ENCODE measurements at regions not wholly inside any gene's neighbourhood (a gene's known extent, or its start where the extent isn't known, plus 50 kb on each side); places are given as distances from the start of the nearest gene placed in this dataset.

- no peak overlapping the region for H3K4me2 ChIP-seq (ENCODE audit: low read length, poor library complexity, severe bottlenecking)
- H3K23ac ChIP-seq (ENCODE audit: low read length in 2 of 2): no peak overlapping the region
- H3K36me3 ChIP-seq (ENCODE audit: control insufficient read depth in 1 of 2, insufficient read depth in 2 of 2, low read depth in 1 of 2, low read length in 2 of 2): no peaks in the 10 kb centered on the region
- H3K9ac ChIP-seq (ENCODE audit: low read length): no peak overlapping the region
- H3K14ac ChIP-seq (ENCODE audit: low read length in 2 of 2): no peak overlapping the region
- H3K18ac ChIP-seq (ENCODE audit: low read depth in 1 of 2, low read length in 2 of 2): no peak overlapping the region
- no peak overlapping the region for H2AFZ ChIP-seq (ENCODE audit: low read depth, low read length)
- H3K4me1 ChIP-seq (ENCODE audit: control insufficient read depth, insufficient read depth, low read depth, low read length): no peaks in the 10 kb centered on the region
- H2BK15ac ChIP-seq (ENCODE audit: low read depth, poor library complexity, severe bottlenecking): no peak overlapping the region
- no peaks in the 10 kb centered on the region for H3K27me3 ChIP-seq (ENCODE audit: control insufficient read depth in 1 of 2, insufficient read depth in 1 of 2, low read length in 2 of 2)
- no peak overlapping the region for H4K91ac ChIP-seq (ENCODE audit: low read length)
- no CpG with 5 or more reads among the region's 2 CpGs for WGBS
- no peak overlapping the region for H2AK5ac ChIP-seq (ENCODE audit: low read length, severe bottlenecking)
- H3K4me3 ChIP-seq (ENCODE audit: insufficient read depth in 1 of 2, low read depth in 1 of 2, low read length in 2 of 2): no peak overlapping the region
- no peak overlapping the region for H2BK12ac ChIP-seq (ENCODE audit: low read length in 2 of 2)
- H3K27ac ChIP-seq (ENCODE audit: low read length, poor library complexity, severe bottlenecking): no peak overlapping the region
- no peak for DNase-seq
- H3K9me3 ChIP-seq (ENCODE audit: control insufficient read depth, low read length): no peaks in the 10 kb centered on the region
- H4K8ac ChIP-seq (ENCODE audit: low read length): no peak overlapping the region
- no peaks in the 10 kb centered on the region for H3K79me1 ChIP-seq (replicated peaks; ENCODE audit: low read length, poor library complexity, severe bottlenecking)
- no peak overlapping the region for H2BK5ac ChIP-seq (ENCODE audit: low read depth, low read length, poor library complexity, severe bottlenecking)
- no peak overlapping the region for H3K4ac ChIP-seq (ENCODE audit: low read depth in 1 of 2, low read length in 2 of 2)
- no peak overlapping the region for H2BK120ac ChIP-seq (ENCODE audit: low read depth, low read length)
Observed at GRCh38 chr6:4396044-4396443, 260.7 kb upstream of the ECI2 start.

GRCh38 chr6:4395386-4395785, 260.0 kb upstream of the ECI2 start:
- no CpG with 5 or more reads among the region's 1 CpG for WGBS
- Histone ChIP-seq H2AFZ (ENCODE audit: low read depth, low read length) (no peak overlapping the region), H3K9me3 (ENCODE audit: control insufficient read depth, low read length) (no peaks in the 10 kb centered on the region), H3K27me3 (ENCODE audit: control insufficient read depth in 1 of 2, insufficient read depth in 1 of 2, low read length in 2 of 2) (no peaks in the 10 kb centered on the region), H3K79me1 (replicated peaks; ENCODE audit: low read length, poor library complexity, severe bottlenecking) (no peaks in the 10 kb centered on the region), H4K91ac (ENCODE audit: low read length) (no peak overlapping the region), H4K8ac (ENCODE audit: low read length) (no peak overlapping the region), H2BK12ac (ENCODE audit: low read length in 2 of 2) (no peak overlapping the region), H2AK5ac (ENCODE audit: low read length, severe bottlenecking) (no peak overlapping the region), H3K27ac (ENCODE audit: low read length, poor library complexity, severe bottlenecking) (no peak overlapping the region), H3K14ac (ENCODE audit: low read length in 2 of 2) (no peak overlapping the region), H3K9ac (ENCODE audit: low read length) (no peak overlapping the region), H3K4ac (ENCODE audit: low read depth in 1 of 2, low read length in 2 of 2) (no peak overlapping the region), H3K36me3 (ENCODE audit: control insufficient read depth in 1 of 2, insufficient read depth in 2 of 2, low read depth in 1 of 2, low read length in 2 of 2) (no peaks in the 10 kb centered on the region), H3K4me2 (ENCODE audit: low read length, poor library complexity, severe bottlenecking) (no peak overlapping the region), H3K23ac (ENCODE audit: low read length in 2 of 2) (no peak overlapping the region), H2BK15ac (ENCODE audit: low read depth, poor library complexity, severe bottlenecking) (no peak overlapping the region), H3K4me1 (ENCODE audit: control insufficient read depth, insufficient read depth, low read depth, low read length) (no peaks in the 10 kb centered on the region), H3K4me3 (ENCODE audit: insufficient read depth in 1 of 2, low read depth in 1 of 2, low read length in 2 of 2) (no peak overlapping the region), H2BK120ac (ENCODE audit: low read depth, low read length) (no peak overlapping the region), H2BK5ac (ENCODE audit: low read depth, low read length, poor library complexity, severe bottlenecking) (no peak overlapping the region), H3K18ac (ENCODE audit: low read depth in 1 of 2, low read length in 2 of 2) (no peak overlapping the region)
- DNase-seq: no peak

DNA sequence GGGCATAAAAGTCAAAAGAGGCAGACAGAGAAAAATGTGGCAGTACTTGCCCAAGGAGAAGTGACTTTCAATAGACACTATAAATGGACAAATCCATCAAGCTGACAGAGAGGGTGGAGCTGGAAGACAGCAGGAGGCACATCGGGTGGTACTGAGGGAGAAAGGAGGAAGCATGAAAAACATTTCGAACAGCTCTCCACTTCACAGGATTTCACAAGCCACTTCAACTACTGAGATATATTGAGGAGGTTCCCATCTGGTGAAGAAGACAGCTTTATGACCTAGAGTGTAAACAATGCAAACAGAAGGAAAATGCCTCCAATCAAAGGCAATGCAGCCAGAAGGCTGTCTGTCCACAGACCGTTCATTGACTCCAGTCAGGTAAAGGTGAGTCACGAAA, 259.4 kb upstream of the ECI2 start:
- Histone ChIP-seq H3K23ac (ENCODE audit: low read length in 2 of 2) (no peak overlapping the region), H3K36me3 (ENCODE audit: control insufficient read depth in 1 of 2, insufficient read depth in 2 of 2, low read depth in 1 of 2, low read length in 2 of 2) (no peaks in the 10 kb centered on the region), H2BK15ac (ENCODE audit: low read depth, poor library complexity, severe bottlenecking) (no peak overlapping the region), H2AFZ (ENCODE audit: low read depth, low read length) (no peak overlapping the region), H4K91ac (ENCODE audit: low read length) (no peak overlapping the region), H2BK120ac (ENCODE audit: low read depth, low read length) (no peak overlapping the region), H3K9me3 (ENCODE audit: control insufficient read depth, low read length) (no peaks in the 10 kb centered on the region), H3K14ac (ENCODE audit: low read length in 2 of 2) (no peak overlapping the region), H4K8ac (ENCODE audit: low read length) (no peak overlapping the region), H3K4me1 (ENCODE audit: control insufficient read depth, insufficient read depth, low read depth, low read length) (no peaks in the 10 kb centered on the region), H3K27ac (ENCODE audit: low read length, poor library complexity, severe bottlenecking) (no peak overlapping the region), H3K4me2 (ENCODE audit: low read length, poor library complexity, severe bottlenecking) (no peak overlapping the region), H3K18ac (ENCODE audit: low read depth in 1 of 2, low read length in 2 of 2) (no peak overlapping the region), H2BK5ac (ENCODE audit: low read depth, low read length, poor library complexity, severe bottlenecking) (no peak overlapping the region), H3K4me3 (ENCODE audit: insufficient read depth in 1 of 2, low read depth in 1 of 2, low read length in 2 of 2) (no peak overlapping the region), H2AK5ac (ENCODE audit: low read length, severe bottlenecking) (no peak overlapping the region), H2BK12ac (ENCODE audit: low read length in 2 of 2) (no peak overlapping the region), H3K27me3 (ENCODE audit: control insufficient read depth in 1 of 2, insufficient read depth in 1 of 2, low read length in 2 of 2) (no peaks in the 10 kb centered on the region), H3K9ac (ENCODE audit: low read length) (no peak overlapping the region), H3K79me1 (replicated peaks; ENCODE audit: low read length, poor library complexity, severe bottlenecking) (no peaks in the 10 kb centered on the region), H3K4ac (ENCODE audit: low read depth in 1 of 2, low read length in 2 of 2) (no peak overlapping the region)
- 34% methylated on average over 2 of the region's 4 CpGs for WGBS
- peak; percentile 51 for DNase-seq

GRCh38 chr6:4388675-4389074, 253.3 kb upstream of the ECI2 start:
- H3K14ac ChIP-seq (ENCODE audit: low read length in 2 of 2): no peak overlapping the region
- H3K4me2 ChIP-seq (ENCODE audit: low read length, poor library complexity, severe bottlenecking): no peak overlapping the region
- H2BK5ac ChIP-seq (ENCODE audit: low read depth, low read length, poor library complexity, severe bottlenecking): no peak overlapping the region
- H3K4me1 ChIP-seq (ENCODE audit: control insufficient read depth, insufficient read depth, low read depth, low read length): peaks cover 4% of the 10 kb centered on the region
- H3K4me3 ChIP-seq (ENCODE audit: insufficient read depth in 1 of 2, low read depth in 1 of 2, low read length in 2 of 2): no peak overlapping the region
- H3K18ac ChIP-seq (ENCODE audit: low read depth in 1 of 2, low read length in 2 of 2): no peak overlapping the region
- H3K23ac ChIP-seq (ENCODE audit: low read length in 2 of 2): no peak overlapping the region
- no peaks in the 10 kb centered on the region for H3K36me3 ChIP-seq (ENCODE audit: control insufficient read depth in 1 of 2, insufficient read depth in 2 of 2, low read depth in 1 of 2, low read length in 2 of 2)
- H2BK120ac ChIP-seq (ENCODE audit: low read depth, low read length): no peak overlapping the region
- H2BK15ac ChIP-seq (ENCODE audit: low read depth, poor library complexity, severe bottlenecking): no peak overlapping the region
- H2AFZ ChIP-seq (ENCODE audit: low read depth, low read length): no peak overlapping the region
- no peaks in the 10 kb centered on the region for H3K27me3 ChIP-seq (ENCODE audit: control insufficient read depth in 1 of 2, insufficient read depth in 1 of 2, low read length in 2 of 2)
- H2AK5ac ChIP-seq (ENCODE audit: low read length, severe bottlenecking): no peak overlapping the region
- H2BK12ac ChIP-seq (ENCODE audit: low read length in 2 of 2): peak overlapping the region in 1 of 2 experiments; percentile 32
- no peak overlapping the region for H3K4ac ChIP-seq (ENCODE audit: low read depth in 1 of 2, low read length in 2 of 2)
- DNase-seq: peak; percentile 78
- H4K91ac ChIP-seq (ENCODE audit: low read length): no peak overlapping the region
- no peak overlapping the region for H4K8ac ChIP-seq (ENCODE audit: low read length)
- H3K9ac ChIP-seq (ENCODE audit: low read length): no peak overlapping the region
- peaks cover 23% of the 10 kb centered on the region for H3K9me3 ChIP-seq (ENCODE audit: control insufficient read depth, low read length)
- H3K79me1 ChIP-seq (replicated peaks; ENCODE audit: low read length, poor library complexity, severe bottlenecking): no peaks in the 10 kb centered on the region
- 19% methylated on average over 8 of the region's 8 CpGs for WGBS
- H3K27ac ChIP-seq (ENCODE audit: low read length, poor library complexity, severe bottlenecking): no peak overlapping the region

Measured in mesenchymal stem cell (in vitro differentiated cells and primary cell).